HPDE6-E6E7 (cell line): ENCODE measurements at regions not wholly inside any gene's neighbourhood (a gene's known extent, or its start where the extent isn't known, plus 50 kb on each side); places are given as distances from the start of the nearest gene placed in this dataset.

Experiments
- DNase-seq: peaks from one replicate; pipeline ENCODE4 v3.0.0; 2011; ENCODE audit warnings: missing footprints; ENCODE audit errors: extremely low spot score

- DNase-seq, result no peak
These were observed 894.8 kb downstream of the TBC1D22A start for GRCh38 chr22:47657224-47657623.

GRCh38 chr22:47656806-47657205, 894.4 kb downstream of the TBC1D22A start:
- DNase-seq, result no peak

GRCh38 chr22:47655930-47656329, 893.5 kb downstream of the TBC1D22A start:
- no peak for DNase-seq

DNA sequence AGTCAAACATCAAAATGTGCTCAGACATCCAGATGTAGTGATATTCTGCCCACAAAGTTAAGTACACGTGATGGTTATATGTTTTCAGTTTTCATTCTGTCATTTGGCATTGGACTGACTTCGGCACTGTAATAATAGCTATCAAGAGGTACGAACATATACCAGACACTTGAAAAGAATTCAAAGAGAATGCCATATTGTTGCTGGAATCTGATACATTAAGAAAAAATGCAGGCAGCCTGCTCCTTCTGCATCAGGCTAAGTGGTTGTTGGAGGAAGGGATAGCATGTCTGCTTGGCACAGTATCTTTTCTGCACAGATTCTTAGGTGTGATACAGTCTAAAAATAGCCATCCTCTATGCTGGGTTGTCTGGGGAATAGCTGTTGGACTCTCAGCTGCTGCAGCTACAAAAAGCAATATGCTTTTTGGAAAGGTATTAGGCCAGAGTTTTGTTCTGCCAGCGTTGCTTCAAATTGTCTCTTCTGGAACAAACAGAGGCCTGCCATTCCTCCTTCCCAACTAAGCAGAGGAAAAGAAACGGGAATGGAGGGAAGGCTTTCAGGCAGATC, 892.6 kb downstream of the TBC1D22A start:
- no peak for DNase-seq

DNA sequence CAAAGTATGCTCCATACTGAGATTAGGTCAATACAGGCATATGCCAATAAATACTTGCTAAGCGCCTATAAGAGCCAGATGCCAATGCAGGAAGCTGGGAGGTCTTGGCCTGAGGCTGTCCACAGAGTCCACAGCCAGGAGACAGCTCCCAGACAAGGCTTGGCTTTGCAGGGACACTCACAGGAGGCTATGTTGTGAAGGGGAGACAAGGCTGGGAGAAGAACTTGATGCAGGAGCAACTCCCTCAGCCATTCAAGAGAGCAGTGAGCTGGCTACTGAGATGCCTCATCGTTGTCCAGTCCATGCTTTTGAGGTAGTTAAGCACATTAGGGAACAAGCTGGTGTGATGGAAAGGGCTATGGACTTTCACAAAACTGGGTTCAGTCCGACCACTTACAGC, 891.5 kb downstream of the TBC1D22A start:
- no peak for DNase-seq

DNA sequence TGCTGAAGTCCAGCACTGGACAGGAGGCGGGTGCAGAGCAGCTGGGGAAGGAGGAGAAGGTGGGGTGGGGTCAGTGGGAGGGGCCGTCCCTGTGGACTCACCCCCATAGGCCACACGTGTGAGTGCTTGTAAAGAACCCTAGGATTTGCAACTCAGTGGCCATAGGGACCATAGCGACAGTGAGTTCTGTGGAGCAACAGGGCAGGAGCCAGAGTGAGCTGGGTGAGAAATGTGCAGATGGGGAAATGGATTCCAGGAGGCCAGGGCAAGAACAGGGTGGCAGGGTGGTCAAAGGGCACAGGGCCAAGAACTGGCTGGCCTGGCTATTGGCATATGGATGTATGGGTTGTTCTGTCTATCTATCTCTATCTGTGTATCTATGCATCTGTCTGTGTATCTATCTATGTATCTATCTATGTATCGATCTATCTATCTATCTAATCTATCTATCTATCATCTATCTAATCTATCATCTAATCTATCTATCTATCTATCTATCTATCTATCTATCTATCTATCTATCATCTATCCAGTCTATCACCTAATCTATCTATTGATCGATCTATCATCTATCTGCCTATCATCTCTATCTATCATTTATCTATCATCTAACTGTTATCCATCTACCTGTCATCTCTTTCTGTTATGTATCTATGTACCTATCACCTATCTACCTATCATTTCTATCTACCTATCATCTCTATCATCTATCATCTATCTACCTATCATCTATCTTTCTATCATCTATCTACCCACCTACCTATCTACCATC, 889.0 kb downstream of the TBC1D22A start:
- no peak for DNase-seq

- DNase-seq, result no peak
These were observed 885.3 kb downstream of the TBC1D22A start for GRCh38 chr22:47647720-47648119.

DNA sequence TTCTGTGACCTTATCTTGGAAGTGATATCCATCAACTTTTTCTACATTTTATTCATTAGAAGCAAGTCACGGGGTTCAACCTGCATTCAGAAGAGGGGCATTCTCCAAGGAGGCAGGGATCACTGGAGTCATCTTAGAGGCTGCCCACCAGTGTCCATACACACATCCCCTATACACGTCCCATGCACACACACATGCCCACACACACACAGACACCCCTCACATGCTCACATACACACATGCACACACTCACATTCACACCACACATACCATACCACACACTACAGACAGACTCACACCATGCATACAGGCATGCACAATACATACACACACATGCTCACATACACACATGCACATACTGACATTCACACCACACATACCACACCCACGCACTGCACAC, 884.7 kb downstream of the TBC1D22A start:
- no peak for DNase-seq

DNA sequence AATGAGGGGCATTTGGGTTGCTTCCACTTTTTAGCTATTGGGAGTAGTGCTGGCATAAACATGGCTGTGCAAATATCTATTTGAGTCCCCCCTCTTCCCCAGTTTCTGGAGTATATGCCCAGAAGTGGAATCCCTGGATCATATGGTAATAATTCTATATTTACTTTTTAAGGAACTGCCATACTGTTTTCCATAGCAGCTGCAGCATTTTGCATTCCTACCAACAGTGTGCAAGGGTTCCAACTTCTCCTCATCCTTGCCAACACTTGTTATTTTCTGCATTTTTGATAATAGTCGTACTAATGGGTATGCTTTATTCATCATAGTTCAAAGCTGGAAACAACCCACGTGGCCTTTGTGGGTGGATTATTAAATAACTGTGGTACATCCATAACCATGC, 883.5 kb downstream of the TBC1D22A start:
- DNase-seq, result no peak

DNA sequence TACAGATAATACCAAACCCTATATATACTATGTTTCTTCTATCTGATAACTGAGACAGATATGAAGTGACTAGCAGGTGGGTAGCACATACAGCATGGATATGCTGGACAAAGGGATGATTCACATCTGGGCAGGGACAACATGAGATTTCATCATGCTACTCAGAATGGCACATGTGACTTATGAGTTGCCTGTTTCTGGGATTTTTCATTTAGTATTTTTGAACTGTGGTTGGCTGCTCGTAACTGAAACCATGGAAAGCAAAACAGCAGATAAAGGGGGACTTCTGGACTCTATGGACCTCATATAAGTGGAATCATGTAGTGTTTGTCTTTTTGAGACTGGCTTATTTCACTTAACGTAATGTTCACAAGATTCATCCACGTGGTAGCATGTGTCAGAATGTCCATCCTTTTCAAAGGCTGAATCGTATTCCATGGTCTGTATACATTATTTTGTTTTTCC, 883.0 kb downstream of the TBC1D22A start:
- no peak for DNase-seq

GRCh38 chr22:47634347-47634746, 871.9 kb downstream of the TBC1D22A start:
- no peak for DNase-seq

DNA sequence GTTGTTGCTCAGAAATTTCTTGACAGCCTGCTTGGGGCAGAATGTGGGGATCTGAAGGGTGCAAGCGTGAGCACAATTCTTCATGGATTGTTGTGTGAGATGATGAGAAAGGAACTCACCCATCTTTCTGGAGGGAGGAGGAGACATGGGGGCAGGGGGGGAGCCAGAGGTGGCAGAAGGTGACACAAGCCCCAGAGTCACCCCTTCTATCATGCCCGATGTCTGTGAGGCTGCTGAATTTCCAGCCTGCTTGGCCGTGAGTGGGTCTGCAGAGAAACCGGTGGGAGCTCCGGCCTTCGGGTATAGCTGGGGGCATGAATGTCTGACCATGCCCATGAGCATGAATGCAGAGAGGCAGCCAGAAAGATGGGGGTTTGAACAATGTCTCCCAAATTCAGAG, 870.7 kb downstream of the TBC1D22A start:
- no peak for DNase-seq

- no peak for DNase-seq
These were observed 870.3 kb downstream of the TBC1D22A start for GRCh38 chr22:47632701-47633100.

DNA sequence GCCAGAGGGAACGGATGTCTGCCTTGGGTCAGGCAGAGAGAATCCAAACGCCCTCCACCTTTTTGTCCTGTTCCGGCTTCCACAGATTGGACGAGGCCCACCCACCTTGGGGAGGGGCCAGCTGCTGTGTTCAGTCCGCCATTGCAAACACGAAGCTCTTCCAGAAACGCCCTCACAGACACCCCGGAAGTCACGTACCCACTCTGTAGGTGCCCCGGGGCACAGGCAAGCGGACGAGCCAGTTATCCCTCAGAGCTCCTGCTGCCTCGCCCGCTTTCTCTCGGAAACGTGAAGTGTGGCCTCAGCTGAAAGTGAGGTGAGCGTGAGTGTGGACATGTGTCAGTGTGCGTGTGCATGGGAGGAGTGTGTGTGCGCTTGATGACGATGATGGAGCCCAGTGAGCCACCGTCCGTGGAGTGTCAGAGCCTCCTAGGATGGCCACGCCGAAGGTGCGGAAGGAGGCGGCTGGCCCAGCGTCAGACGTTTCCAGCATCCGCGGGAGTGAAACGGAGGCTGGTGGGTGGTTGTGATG, 869.2 kb downstream of the TBC1D22A start:
- DNase-seq, result no peak

DNA sequence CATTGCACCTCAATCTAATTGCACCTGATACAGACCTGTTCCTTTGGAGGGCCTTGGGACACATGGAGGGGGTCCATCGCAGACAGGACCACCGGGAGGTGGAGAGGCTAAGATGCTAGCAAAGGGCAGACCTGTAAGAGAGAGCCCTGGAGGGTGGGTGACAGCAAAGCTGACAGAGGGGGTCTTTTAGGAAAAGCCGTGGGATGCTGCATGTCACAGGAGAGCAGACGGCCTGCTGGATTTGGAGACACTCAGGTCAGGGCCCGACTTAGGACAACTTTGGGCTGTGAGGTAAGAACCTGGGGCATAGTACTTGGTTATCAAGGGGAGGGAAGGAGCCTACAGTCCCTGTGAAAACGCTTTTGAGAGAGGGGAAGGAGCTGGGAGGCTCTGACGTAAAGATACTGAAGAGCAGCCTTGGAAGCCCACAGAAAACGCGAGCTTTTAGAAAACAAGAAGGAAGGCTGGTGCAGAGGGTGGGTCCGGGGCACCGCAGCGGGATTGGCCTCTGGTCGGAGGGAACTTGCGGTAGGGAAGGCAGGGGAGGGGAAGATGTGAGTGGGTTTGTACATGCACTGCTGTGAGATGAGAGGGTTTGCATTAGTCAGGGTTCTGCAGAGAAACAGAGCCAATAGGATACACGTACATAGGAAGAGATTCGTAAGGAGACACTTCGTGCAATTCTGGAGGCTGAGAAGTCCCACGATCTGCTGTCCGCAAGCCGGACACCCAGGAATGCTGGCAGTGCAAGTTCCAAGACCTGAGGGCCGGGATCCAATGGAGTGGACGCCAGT, 868.5 kb downstream of the TBC1D22A start:
- DNase-seq, result no peak

GRCh38 chr22:47629791-47630655, 867.6 kb downstream of the TBC1D22A start:
- DNase-seq, result no peak

DNA sequence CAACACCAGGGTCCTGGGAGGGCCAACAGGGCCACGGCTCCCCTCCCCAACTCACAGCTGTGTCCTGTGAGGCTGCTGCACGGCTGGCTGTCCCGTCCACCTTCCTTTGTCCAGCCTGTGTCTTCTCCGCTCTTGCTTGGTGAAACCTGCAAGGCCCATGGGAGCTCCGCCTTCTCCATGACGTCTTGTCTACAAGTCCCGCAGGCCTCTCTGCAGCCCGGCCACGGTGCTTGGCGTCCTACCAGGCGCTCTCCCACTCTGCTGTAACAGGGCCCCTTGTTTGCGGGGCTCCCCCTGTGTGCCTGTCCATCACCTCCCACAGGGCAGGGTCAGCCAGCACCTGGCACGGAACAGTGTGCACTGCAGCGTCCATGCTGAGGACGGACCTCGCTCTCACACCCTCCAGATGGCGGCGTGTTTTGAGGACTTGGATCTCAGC, 866.8 kb downstream of the TBC1D22A start:
- no peak for DNase-seq

GRCh38 chr22:47628477-47629272, 866.2 kb downstream of the TBC1D22A start:
- no peak for DNase-seq

- DNase-seq, result no peak
These were observed 865.3 kb downstream of the TBC1D22A start for GRCh38 chr22:47627556-47628253.
